GM10266 (cell line): ENCODE measurements at regions not wholly inside any gene's neighbourhood (a gene's known extent, or its start where the extent isn't known, plus 50 kb on each side); places are given as distances from the start of the nearest gene placed in this dataset.

Experiments used
- DNase-seq: peaks from one replicate; pipeline ENCODE4 v3.0.0; 2012; ENCODE audit errors: extremely low spot score
- CTCF ChIP-seq: IDR thresholded peaks from 2 replicates; pipeline ENCODE4 v1.5.1; 2012; ENCODE audit warnings: mild to moderate bottlenecking, low read depth; ENCODE audit not compliant: control insufficient read depth, insufficient read depth; ENCODE audit errors: missing control alignments

DNA sequence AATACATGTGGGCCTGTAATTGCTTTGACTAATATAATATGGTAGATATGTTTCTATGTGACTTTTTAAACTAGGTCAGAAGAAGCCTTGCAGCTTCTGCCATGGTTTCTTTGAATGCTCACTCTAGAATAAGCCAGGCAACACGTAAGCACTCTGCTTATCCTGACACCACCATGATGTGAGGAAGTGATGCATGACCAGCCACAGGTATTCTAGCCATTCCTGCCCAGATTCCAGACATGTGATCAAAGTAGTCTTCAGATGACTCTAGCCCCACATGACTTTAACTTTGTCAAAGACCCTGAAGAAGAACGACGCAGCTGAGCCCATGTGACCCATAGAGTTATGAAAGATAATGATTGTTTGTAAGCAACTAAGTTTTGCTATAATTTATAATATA, 276.1 kb upstream of the NCAM1 start:
- no peak for TF ChIP-seq CTCF
- no peak for DNase-seq

- no peak for DNase-seq
- TF ChIP-seq CTCF = no peak
Measured at GRCh38 chr11:112689851-112690250, 271.4 kb upstream of the NCAM1 start.

DNA sequence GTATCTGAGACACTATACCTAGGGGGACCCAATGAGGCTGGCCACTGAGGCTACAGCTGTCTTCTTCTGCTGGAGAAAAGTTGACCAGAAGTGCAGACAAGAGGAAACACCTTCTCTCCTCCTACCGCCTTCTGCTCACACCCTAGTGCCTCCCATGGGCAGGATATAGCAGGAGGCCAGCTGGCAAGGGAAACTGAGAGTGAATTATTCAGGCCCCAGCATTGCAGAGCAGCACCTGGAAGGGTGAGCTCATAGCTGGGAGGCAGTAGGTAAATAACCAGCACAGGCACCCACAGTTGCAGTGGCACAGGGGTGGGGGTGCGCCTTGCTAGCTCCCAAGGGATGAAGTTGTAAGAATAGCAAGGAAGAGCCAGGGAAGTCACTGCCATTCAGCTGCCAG, 267.4 kb upstream of the NCAM1 start:
- DNase-seq = no peak
- TF ChIP-seq CTCF = no peak

DNA sequence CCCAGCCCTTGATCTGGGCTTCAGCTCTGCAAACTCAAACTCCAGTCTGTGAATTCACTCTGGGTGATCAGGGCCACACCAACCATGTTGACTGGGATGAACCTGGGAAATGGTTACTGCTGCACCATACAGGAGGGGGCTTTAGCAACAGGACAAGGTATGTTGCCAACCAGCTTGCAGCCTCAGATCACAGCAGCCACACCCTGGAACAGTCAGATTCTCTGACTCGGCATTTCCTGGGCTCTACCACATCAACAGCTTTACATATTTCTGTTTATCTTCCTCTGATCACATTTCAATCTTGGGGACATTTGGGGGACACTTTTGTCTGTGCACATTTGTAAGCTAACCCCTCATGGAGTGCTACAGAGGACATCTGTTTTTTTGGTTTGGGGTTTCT, 267.0 kb upstream of the NCAM1 start:
- DNase-seq = no peak
- no peak for TF ChIP-seq CTCF

DNA sequence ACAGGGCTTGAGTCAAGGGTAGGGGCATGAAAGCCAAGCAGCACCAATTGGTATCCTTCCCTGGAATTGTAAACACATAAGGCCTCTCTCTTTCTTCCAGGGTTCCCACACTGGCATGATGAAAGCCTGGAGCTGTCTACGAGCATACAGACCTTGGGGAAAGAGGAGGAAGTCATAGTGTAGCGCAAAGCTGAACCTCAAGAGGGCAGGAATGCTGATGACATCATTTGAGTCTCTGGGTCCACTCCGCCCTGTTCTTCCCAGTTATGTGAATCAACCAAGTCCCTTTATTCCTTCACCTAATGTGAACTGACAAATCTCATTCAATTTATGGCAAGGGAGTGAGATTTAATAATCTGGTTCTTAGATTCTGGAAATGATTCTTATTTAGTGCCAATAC, 266.4 kb upstream of the NCAM1 start:
- no peak for DNase-seq
- TF ChIP-seq CTCF = no peak

GRCh38 chr11:112697391-112698178, 263.6 kb upstream of the NCAM1 start:
- TF ChIP-seq CTCF = no peak
- DNase-seq = no peak

GRCh38 chr11:112705148-112705547, 256.1 kb upstream of the NCAM1 start:
- no peak for DNase-seq
- TF ChIP-seq CTCF = no peak
